ENCODE measurements at regions not wholly inside any gene's neighbourhood (a gene's known extent, or its start where the extent isn't known, plus 50 kb on each side); places are given as distances from the start of the nearest gene placed in this dataset.

DNA sequence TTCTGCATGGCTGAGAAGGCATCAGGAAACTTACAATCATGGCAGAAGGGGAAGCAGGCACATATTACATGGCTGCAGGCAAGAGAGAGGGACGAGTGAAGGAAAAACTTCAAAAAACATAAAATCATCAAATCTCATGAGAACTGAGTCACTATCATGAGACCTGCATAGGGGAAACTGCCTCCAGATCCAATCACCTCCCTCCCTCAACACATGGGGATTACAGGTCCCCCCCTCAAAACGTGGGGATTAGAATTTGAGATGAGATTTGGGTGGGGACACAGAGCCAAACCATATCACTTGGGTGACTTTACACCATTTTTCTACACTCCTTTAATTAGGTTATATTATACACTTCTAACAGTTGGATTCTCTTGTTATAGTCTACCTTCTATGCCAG, 490.7 kb upstream of the KCND2 start:
- Histone ChIP-seq H3K9me2 (replicated peaks; ENCODE audit: insufficient read depth, low read length) (no peaks in the 10 kb centered on the region), H3K27me3 (ENCODE audit: low read length) (no peaks in the 10 kb centered on the region), H3K9me3 (ENCODE audit: insufficient read depth, low read length) (no peaks in the 10 kb centered on the region), H3K79me2 (ENCODE audit: insufficient read depth, low read length) (no peaks in the 10 kb centered on the region), H3K4me2 (ENCODE audit: low read depth, low read length, poor library complexity, severe bottlenecking) (no peak overlapping the region), H3K27ac (ENCODE audit: low read depth, low read length) (no peak overlapping the region), H3K36me3 (ENCODE audit: low read length) (no peaks in the 10 kb centered on the region), H3K9ac (ENCODE audit: low read length) (no peak overlapping the region), H3K4me3 (ENCODE audit: insufficient read depth, low read length, poor library complexity, severe bottlenecking) (no peak overlapping the region), H3F3A (ENCODE audit: insufficient read depth) (no peaks in the 10 kb centered on the region), H2AFZ (ENCODE audit: low read depth, low read length, severe bottlenecking) (no peak overlapping the region), H4K20me1 (ENCODE audit: low read depth, low read length) (no peaks in the 10 kb centered on the region)
- no peak for TF ChIP-seq CTCF (IDR thresholded peaks at IDR 0.05; ENCODE audit: insufficient read depth, low read length, poor library complexity, severe bottlenecking)
- TF ChIP-seq EZH2phosphoT487 (conservative IDR thresholded peaks at IDR 0.05; ENCODE audit: low read length): no peak

- Histone ChIP-seq H3K9me3 (ENCODE audit: insufficient read depth, low read length) (no peaks in the 10 kb centered on the region), H2AFZ (ENCODE audit: low read depth, low read length, severe bottlenecking) (no peak overlapping the region), H3F3A (ENCODE audit: insufficient read depth) (no peaks in the 10 kb centered on the region), H3K4me3 (ENCODE audit: insufficient read depth, low read length, poor library complexity, severe bottlenecking) (no peak overlapping the region), H3K27me3 (ENCODE audit: low read length) (no peaks in the 10 kb centered on the region), H3K36me3 (ENCODE audit: low read length) (no peaks in the 10 kb centered on the region), H3K79me2 (ENCODE audit: insufficient read depth, low read length) (no peaks in the 10 kb centered on the region), H3K4me2 (ENCODE audit: low read depth, low read length, poor library complexity, severe bottlenecking) (no peak overlapping the region), H3K27ac (ENCODE audit: low read depth, low read length) (no peak overlapping the region), H3K9me2 (replicated peaks; ENCODE audit: insufficient read depth, low read length) (no peaks in the 10 kb centered on the region), H3K9ac (ENCODE audit: low read length) (no peak overlapping the region), H4K20me1 (ENCODE audit: low read depth, low read length) (no peaks in the 10 kb centered on the region)
- no peak for TF ChIP-seq EZH2phosphoT487 (conservative IDR thresholded peaks at IDR 0.05; ENCODE audit: low read length)
- TF ChIP-seq CTCF (IDR thresholded peaks at IDR 0.05; ENCODE audit: insufficient read depth, low read length, poor library complexity, severe bottlenecking): no peak
These were observed 489.2 kb upstream of the KCND2 start for GRCh38 chr7:119783799-119784198.

GRCh38 chr7:119802147-119802546, 470.8 kb upstream of the KCND2 start:
- TF ChIP-seq CTCF (IDR thresholded peaks at IDR 0.05; ENCODE audit: insufficient read depth, low read length, poor library complexity, severe bottlenecking) (no peak), EZH2phosphoT487 (conservative IDR thresholded peaks at IDR 0.05; ENCODE audit: low read length) (no peak)
- Histone ChIP-seq H3K9ac (ENCODE audit: low read length) (no peak overlapping the region), H2AFZ (ENCODE audit: low read depth, low read length, severe bottlenecking) (no peak overlapping the region), H3F3A (ENCODE audit: insufficient read depth) (no peaks in the 10 kb centered on the region), H3K4me3 (ENCODE audit: insufficient read depth, low read length, poor library complexity, severe bottlenecking) (no peak overlapping the region), H4K20me1 (ENCODE audit: low read depth, low read length) (no peaks in the 10 kb centered on the region), H3K9me2 (replicated peaks; ENCODE audit: insufficient read depth, low read length) (no peaks in the 10 kb centered on the region), H3K9me3 (ENCODE audit: insufficient read depth, low read length) (no peaks in the 10 kb centered on the region), H3K36me3 (ENCODE audit: low read length) (no peaks in the 10 kb centered on the region), H3K79me2 (ENCODE audit: insufficient read depth, low read length) (no peaks in the 10 kb centered on the region), H3K27me3 (ENCODE audit: low read length) (no peaks in the 10 kb centered on the region), H3K27ac (ENCODE audit: low read depth, low read length) (no peak overlapping the region), H3K4me2 (ENCODE audit: low read depth, low read length, poor library complexity, severe bottlenecking) (no peak overlapping the region)
